ENCODE measurements at regions not wholly inside any gene's neighbourhood (a gene's known extent, or its start where the extent isn't known, plus 50 kb on each side); places are given as distances from the start of the nearest gene placed in this dataset.
"Not testable (repeated sequence)": the region's sequence is repeated elsewhere in the genome, so short reads cannot be mapped to it uniquely, and the experiment has no call there.

GRCh38 chr13:89982407-89983095 lies 1364.9 kb upstream of the MIR17HG start:
- no peak for DNase-seq (ENCODE audit: low read depth)

DNA sequence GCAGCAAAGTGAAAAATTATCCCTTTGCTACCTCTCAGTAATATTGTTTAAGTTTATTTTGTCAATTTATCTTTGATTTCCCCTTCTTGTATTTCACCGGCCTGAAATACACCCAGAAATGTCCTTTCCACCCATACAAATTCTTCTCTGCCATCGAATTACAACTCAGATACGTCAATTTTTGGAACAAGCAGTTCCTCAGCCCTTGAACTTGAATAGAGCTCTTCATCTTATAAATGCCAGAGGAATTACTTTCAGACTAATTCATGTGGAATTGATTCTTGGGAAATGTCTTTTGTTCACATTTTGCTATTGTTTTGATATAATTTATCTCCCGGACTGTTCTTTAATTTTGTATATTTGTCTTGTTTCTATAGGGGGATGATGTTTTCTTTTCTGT lies 1359.3 kb upstream of the MIR17HG start:
- DNase-seq (ENCODE audit: low read depth), result no peak

GRCh38 chr13:90003566-90003965 lies 1343.9 kb upstream of the MIR17HG start:
- DNase-seq (ENCODE audit: low read depth), result no peak

GRCh38 chr13:90008707-90009149 lies 1338.8 kb upstream of the MIR17HG start:
- no peak for DNase-seq (ENCODE audit: low read depth)

- no peak for DNase-seq (ENCODE audit: low read depth)
These were observed 1333.4 kb upstream of the MIR17HG start for GRCh38 chr13:90014038-90014437.

DNA sequence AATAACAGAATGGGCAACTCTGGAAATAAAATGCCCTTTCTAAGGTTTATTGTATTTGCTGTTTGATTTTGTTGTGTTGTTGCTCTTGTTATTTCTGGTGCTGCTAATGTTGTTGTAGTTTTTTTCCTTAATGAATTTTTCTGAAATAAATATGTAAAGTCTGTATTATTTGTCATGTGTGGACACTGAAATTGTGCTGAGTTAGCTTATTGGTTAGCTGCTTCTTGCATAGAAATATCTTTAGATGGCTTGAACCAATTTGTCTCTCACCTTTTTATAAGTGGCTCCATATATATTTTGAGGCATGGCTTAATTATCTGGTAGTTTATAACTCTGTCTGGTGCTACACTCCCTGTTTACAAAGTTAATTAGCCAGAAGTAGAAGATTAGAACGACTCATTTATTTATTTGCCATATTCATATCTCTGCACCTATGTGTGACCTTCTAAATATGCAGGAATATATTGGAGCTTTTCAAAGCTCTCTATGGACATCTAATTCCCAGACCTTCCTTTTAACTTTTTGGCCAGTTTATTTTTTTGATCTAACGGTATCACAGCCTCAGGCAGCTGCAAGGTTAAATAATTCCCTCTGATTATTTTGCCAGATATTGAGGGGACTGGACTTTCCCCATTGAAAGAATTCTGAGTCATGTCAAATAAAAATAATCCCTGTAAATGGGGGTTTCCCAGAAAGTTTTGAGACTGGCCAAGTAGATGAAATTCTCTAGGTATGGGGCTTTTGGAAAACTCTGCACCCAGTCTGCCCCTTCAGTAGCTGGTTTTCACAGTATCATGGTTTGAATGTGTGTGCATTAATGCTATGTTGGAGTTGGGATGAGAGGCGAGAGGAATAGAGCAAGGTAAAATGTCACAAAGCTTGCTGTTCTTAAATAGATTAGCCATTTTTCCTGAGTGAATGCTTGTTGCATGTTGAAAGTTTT lies 1331.7 kb upstream of the MIR17HG start:
- DNase-seq (ENCODE audit: low read depth), result no peak

- DNase-seq (ENCODE audit: low read depth), result no peak
These were observed 1330.8 kb upstream of the MIR17HG start for GRCh38 chr13:90016688-90017087.

GRCh38 chr13:90020536-90021070 lies 1326.9 kb upstream of the MIR17HG start:
- no peak for DNase-seq (ENCODE audit: low read depth)

DNA sequence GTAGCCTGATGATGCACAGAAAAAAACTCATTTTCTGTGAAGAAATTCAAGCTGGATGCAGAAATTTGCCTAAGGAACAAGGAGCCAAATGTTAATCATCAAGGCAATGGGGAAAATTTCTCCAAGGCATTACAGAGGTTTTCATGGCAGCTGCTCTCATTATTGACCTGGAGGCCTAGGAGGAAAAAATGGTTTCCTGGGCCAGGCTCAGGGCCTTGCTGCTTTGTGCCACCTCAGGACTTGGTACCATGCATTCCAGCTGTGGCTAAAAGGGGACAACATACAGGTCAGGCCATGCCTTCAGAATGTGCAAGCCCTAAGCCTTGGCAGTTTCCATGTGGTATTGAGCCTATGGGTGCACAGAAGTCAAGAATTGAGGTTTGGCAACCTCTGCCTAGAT lies 1320.1 kb upstream of the MIR17HG start:
- DNase-seq (ENCODE audit: low read depth), result no peak

DNA sequence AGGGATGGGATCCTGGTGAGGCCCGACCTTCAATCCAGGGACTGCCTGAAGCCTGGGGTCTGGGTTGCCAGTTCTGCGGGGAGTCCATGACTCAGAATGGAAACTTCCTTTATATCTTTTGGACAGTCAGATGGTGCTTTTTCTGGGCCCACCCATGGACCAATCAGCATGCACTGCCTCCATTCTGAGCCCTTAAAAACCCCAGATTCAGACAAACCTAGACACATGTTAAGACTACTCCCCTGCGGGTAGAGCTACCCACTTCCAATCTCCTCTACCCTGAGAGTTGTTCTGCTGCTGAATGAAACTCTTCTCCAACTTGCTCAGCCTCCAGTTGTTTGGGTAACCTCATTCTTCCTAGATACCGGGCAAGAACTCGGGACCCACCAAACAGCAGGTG lies 1315.2 kb upstream of the MIR17HG start:
- DNase-seq (ENCODE audit: low read depth), result no peak

- DNase-seq (ENCODE audit: low read depth), result no peak
These were observed 1314.5 kb upstream of the MIR17HG start for GRCh38 chr13:90032841-90033493.

- no peak for DNase-seq (ENCODE audit: low read depth)
These were observed 1308.0 kb upstream of the MIR17HG start for GRCh38 chr13:90039516-90039915.

- no peak for DNase-seq (ENCODE audit: low read depth)
These were observed 1299.9 kb upstream of the MIR17HG start for GRCh38 chr13:90047600-90047999.

GRCh38 chr13:90049989-90050671 lies 1297.4 kb upstream of the MIR17HG start:
- no peak for DNase-seq (ENCODE audit: low read depth)

DNA sequence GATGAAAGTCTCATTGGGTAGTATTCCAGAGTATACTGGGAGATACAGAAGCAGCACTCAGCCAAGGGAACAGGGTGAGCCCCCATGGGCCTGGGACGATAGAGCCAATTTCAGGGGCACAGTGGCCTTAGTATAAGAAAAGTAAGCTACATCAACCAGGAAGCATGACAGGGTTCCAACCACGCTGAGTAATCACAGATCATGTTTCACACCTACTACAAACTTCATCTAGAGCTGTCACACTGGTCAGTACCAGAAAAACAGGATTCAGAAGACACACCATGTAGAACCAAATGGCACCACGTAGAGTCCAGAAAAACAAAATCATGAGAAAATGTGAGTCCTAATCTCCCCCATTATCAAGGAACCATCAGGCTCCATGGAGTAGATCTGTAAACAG lies 1292.4 kb upstream of the MIR17HG start:
- no peak for DNase-seq (ENCODE audit: low read depth)

DNA sequence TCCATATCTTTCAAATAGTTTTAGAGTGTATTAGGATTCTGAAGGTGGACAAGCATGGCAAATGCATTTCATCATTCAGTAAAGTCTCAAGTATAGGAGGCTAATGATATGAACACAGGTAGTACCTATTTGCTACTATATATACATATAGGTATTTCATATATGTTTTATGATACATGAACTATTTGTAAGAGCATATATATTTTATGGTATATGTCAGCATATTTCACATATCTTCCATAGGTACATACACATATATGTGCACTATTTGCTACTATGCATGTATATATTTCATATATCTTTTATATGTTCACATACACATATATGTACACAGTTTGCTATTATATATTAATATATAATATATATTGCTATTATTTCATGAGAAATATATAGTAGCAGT lies 1291.7 kb upstream of the MIR17HG start:
- DNase-seq (ENCODE audit: low read depth), result no peak

- not testable (repeated sequence) for DNase-seq (ENCODE audit: low read depth)
These were observed 1283.3 kb upstream of the MIR17HG start for GRCh38 chr13:90064226-90064625.

- no peak for DNase-seq (ENCODE audit: low read depth)
These were observed 1278.8 kb upstream of the MIR17HG start for GRCh38 chr13:90068658-90069057.

DNA sequence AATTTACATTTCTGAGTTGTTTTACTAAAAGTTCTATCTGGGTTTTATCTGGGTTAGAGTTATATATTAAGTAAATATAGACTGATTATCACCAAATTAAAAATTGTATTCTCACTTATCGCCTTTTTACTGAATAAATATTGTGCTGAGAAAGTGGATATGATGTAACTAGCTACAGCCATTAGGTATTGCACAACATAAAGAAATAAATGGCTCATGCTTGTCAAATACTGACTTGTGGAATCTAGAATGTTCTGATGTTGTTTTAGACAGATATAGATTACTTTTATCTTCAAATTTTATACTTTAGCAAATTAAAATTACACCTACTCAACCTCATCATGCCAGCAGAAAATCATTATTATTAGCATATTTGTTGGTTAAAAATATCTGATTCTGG lies 1277.1 kb upstream of the MIR17HG start:
- DNase-seq (ENCODE audit: low read depth), result no peak

DNA sequence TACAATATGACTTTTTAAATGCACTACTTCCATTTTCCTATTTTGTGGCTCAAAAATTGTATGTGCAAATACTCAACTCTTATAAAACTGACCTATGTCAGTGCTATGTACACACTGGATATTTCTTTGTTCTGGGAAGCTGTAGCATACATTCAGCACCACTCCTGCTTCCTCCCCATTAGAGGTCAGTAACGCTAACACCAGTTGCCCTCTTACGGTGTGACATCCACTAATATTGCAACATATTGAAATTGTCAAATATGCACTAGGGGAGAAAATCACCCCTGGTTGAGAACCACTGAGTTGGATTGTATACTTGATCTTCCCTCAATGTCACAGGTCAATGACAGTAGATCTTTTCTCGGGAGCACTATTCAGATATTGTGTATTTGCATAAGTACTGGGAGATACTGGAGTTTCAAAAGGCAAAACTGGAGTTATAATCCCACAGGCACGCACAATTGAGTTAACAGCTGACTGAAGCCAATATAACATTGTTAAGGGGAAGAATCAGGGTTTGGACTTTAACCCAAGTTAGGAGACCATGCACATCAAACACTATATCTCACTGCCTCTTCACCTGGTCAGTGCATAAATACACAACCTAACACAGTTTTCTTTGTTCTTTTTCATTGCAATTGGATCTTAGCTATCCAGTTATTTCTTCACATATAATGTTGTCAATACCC lies 1276.5 kb upstream of the MIR17HG start:
- no peak for DNase-seq (ENCODE audit: low read depth)

DNA sequence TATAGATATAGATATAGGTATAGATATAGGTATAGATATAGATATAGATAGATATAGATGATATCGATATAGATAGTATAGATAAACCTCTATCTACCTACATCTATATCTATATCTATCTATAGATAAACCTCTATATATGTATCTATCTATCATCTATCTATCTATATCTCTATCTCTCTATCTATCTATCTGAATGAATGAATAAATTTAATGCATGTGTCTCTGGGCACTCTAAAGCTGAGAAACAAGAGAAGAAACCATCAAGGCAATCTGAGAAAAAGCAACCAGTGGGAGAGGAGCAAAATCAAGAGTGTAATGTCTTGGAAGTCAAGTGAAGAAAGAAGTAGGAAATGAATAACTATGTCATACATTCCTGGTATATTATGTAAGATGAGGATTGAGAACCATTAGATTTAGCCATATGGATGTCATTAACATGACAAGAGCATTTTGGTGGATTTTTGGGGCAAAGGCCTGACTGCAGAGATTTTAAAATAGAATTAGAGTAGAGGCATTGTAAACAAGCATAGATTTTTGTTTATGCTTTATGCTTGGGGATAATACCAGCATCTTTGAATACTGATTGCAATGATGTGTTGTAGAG lies 1262.7 kb upstream of the MIR17HG start:
- DNase-seq (ENCODE audit: low read depth), result peak; percentile 13

All from GM04503 (cell line).